HG03565 (cell line): ENCODE measurements at regions not wholly inside any gene's neighbourhood (a gene's known extent, or its start where the extent isn't known, plus 50 kb on each side); places are given as distances from the start of the nearest gene placed in this dataset.
"Not testable (repeated sequence)": the region's sequence is repeated elsewhere in the genome, so short reads cannot be mapped to it uniquely, and the experiment has no call there.

ENCODE experiments used
- ATAC-seq: cut with Tn5 transposase; IDR thresholded peaks from one replicate; pipeline ENCODE4 v1.9.1; 2021; ENCODE audit warnings: mild to moderate bottlenecking, moderate library complexity; ENCODE audit not compliant: unreplicated experiment

- no peak for ATAC-seq
These were observed 310.0 kb downstream of the SHQ1 start for GRCh38 chr3:72538070-72538745.

DNA sequence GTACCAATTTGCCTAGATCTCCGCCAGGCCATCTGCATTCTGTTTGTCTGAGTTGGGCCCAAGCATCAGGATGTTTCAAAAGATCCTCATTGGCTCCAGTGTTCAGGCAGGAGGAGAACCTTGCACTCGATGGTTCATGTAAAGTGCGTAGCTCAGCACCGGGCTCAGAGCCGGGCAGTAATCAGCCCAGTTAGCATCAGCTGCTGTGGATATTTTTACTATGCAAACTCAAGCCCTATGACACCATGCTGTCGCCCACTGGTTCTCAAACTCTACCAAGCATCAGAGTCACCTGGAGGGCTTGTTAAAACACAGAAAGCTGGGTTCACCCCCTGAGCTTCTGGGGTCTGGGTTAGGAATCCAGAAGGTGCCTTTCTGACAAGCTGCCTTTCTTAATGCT lies 310.8 kb downstream of the SHQ1 start:
- ATAC-seq = no peak

GRCh38 chr3:72536878-72537267 lies 311.4 kb downstream of the SHQ1 start:
- ATAC-seq = no peak

GRCh38 chr3:72536206-72536877 lies 311.9 kb downstream of the SHQ1 start:
- ATAC-seq = no peak

GRCh38 chr3:72535772-72536171 lies 312.5 kb downstream of the SHQ1 start:
- ATAC-seq = no peak

DNA sequence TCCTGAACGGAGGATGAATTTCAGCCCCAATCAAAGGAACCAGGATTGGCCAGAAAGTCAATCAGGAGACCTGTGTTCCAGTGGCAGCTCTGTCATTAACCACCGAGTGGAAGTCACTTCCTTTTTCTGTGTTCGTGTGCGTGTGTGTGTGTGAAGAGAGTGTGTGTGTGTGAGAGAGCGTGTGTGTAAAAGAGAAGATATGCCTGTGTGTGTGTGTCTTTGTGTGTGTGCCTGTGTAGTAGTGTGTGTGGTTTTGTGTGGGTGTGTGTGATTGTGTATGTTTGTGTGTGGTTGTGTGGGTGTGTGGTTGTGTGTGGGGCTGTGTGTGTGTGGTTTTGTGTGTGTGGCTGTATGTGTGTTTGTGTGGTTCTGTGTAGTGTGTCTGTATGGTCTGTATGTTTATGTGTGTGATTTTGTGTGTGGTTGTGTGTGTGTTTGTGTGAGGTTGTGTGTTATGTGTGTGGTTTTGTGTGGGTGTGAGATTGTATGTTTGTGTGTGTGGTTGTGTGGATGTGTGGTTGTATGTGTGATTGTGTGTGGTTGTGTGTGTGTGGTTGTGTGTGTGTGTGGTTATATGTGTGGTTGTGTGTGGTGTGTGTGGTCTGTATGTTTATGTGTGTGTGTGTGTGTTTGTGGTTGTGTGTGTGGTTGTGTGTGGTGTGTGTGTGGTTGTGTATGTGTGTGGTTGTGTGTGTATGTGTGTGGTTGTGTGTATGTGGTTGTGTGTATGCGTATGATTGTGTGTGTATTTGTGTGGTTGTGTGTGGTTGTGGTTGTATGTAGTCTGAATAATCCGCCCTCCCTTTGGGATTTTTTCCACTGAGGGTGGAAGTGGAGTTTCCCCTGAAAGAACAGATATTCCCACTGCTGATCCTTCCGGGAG lies 314.4 kb downstream of the SHQ1 start:
- no peak for ATAC-seq

GRCh38 chr3:72530426-72530825 lies 317.8 kb downstream of the SHQ1 start:
- ATAC-seq = no peak

DNA sequence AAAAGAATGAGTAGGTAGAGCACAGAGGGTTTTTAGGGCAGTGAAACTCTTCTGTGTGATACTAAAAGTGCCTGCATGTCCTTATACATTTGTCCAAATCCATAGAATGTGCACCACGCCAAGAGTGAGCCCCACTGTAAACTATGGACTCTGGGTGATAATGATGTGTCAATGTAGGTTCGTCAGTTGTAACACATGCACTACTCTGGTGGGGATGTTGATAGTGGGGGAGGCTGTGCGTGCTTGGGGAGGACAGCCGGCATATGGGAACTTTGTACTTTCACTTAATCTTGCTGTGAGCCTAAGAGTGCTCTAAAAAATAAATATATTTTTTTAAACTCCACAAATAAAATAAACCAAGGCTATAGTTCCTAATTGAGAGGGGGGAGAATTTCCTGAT lies 319.2 kb downstream of the SHQ1 start:
- ATAC-seq = no peak

- peak; percentile 83 for ATAC-seq
These were observed 324.7 kb downstream of the SHQ1 start for GRCh38 chr3:72523429-72524151.

GRCh38 chr3:72520690-72521308 lies 327.4 kb downstream of the SHQ1 start:
- peak; percentile 64 for ATAC-seq

DNA sequence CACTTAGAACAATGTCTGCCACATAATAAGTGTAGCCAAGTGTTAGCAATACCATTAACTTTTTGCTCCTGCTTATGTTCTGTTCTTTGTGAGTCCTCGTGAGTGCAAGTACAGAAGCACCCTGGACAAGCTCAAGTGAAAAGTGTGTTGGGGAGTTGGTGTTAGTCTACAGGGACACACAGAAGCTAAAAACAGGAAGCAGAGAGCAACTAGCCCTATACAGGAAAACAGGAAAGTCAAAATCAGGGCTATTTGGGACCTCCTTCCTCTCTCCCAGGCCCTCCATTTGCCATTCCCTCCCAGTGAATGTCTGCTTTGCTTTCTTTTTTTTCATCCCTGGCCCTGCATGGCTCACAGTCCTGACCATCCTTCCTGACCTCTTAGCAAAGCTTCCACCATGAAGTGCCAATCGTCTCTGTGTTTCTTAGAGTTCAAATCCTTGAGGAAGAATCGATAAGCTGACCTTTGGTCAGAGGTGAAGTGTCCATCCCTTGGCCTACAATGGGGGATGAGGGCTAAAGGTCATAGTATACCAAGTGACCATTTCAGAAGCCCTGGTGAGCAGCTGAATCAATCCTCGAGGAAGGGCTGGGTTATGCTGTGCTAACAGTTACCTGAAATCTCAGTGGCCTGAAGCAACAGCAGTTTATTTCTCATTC lies 328.2 kb downstream of the SHQ1 start:
- no peak for ATAC-seq

GRCh38 chr3:72517921-72518424 lies 330.3 kb downstream of the SHQ1 start:
- ATAC-seq = no peak

DNA sequence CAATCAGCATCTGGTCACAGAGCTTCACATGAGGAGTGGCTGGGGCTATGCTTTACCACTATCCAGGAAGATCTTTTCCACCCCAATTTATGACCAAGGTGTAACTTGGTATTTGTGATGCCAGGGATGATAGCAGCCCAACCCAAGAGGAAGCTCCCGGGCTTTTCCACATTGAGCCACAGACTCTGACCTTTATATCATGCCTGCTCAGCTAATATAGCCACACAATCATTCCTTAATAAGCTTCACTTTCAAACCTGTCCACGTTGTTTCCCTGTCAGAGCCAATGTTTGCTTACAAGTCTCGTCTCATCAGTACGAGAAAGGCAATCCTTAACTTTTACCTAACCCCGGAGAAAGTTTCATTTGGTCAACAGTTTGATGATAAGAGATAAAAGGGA lies 330.9 kb downstream of the SHQ1 start:
- no peak for ATAC-seq

GRCh38 chr3:72516361-72516760 lies 331.9 kb downstream of the SHQ1 start:
- ATAC-seq = no peak

- ATAC-seq = no peak
These were observed 332.3 kb downstream of the SHQ1 start for GRCh38 chr3:72515941-72516340.

GRCh38 chr3:72515281-72515680 lies 333.0 kb downstream of the SHQ1 start:
- no peak for ATAC-seq

DNA sequence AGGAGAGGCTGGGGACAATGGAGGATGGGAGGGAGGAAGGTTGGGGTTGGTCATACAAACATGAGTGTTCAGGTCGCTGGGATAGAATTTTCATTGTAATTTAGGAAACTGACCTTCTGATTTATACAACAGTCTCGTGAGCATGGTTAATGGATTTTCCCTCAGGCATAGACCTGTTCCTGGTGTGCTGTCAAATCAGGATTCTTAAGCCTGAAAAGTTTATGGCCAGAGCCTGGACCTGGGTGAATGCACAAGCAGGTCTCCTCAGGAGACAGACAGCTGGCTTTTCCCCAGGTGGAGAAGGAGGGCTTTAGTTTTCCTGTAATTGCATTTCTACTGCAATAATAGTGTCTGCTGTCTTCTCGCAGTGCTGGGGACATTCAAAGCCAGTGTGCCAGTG lies 338.0 kb downstream of the SHQ1 start:
- no peak for ATAC-seq

- no peak for ATAC-seq
These were observed 342.5 kb downstream of the SHQ1 start for GRCh38 chr3:72505539-72506405.

DNA sequence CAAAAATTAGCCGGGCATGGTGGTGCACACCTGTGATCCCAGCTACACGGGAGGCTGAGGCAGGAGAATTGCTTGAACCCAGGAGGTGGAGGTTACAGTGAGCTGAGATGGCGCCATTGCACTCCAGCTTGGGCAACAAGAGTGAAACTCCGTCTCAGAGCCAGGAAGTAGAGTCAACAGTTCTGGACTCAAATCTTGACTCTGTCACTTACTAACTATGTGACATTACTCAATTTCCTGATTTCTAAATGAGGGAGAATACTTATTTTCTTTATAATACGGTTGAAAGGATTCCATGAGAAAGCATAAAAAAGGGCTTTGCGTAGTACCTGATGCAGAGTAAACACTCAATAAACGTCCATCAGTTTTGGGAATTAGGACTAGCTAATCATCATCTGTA lies 350.7 kb downstream of the SHQ1 start:
- ATAC-seq = not testable (repeated sequence)
